Muscle layer of colon (tissue), 2 donors: ENCODE measurements at regions not wholly inside any gene's neighbourhood (a gene's known extent, or its start where the extent isn't known, plus 50 kb on each side); places are given as distances from the start of the nearest gene placed in this dataset.
"Not testable (repeated sequence)": the region's sequence is repeated elsewhere in the genome, so short reads cannot be mapped to it uniquely, and the experiment has no call there.

ENCODE experiments used
- H3K27ac ChIP-seq: one replicate; pipeline ENCODE4 v1.7.0; 2013; ENCODE audit warnings: low read depth, mild to moderate bottlenecking, low read length, moderate library complexity
- H3K27me3 ChIP-seq, 2 donors: one replicate each; pipeline ENCODE4 v1.7.0; 2013; ENCODE audit warnings: low read length in 2 of 2, mild to moderate bottlenecking in 2 of 2; ENCODE audit not compliant: insufficient read depth in 2 of 2, control insufficient read depth in 1 of 2
- H3K36me3 ChIP-seq: one replicate; pipeline ENCODE4 v1.7.0; 2013; ENCODE audit warnings: mild to moderate bottlenecking, low read length; ENCODE audit not compliant: insufficient read depth
- H3K4me1 ChIP-seq: one replicate; pipeline ENCODE4 v1.7.0; 2013; ENCODE audit warnings: mild to moderate bottlenecking, low read length; ENCODE audit not compliant: insufficient read depth
- H3K4me3 ChIP-seq, 2 donors: one replicate each; pipeline ENCODE4 v1.7.0; 2013; ENCODE audit warnings: low read length in 2 of 2, low read depth in 1 of 2, mild to moderate bottlenecking in 1 of 2, moderate library complexity in 1 of 2
- H3K9ac ChIP-seq: one replicate; pipeline ENCODE4 v1.7.0; 2013; ENCODE audit warnings: low read length
- H3K9me3 ChIP-seq: one replicate; pipeline ENCODE4 v1.7.0; 2013; ENCODE audit warnings: mild to moderate bottlenecking, low read length
- donor health status: abdominal sarcoma.
- donor health status: Adenocarcinoma of cecum.

GRCh38 chr11:134849833-134850232 is 437.8 kb upstream of the B3GAT1 start:
- H3K9ac ChIP-seq, result no peak overlapping the region

GRCh38 chr11:134847083-134847715 is 435.2 kb upstream of the B3GAT1 start:
- H3K27ac ChIP-seq, result no peak overlapping the region
- no peaks in the 10 kb centered on the region for H3K27me3 ChIP-seq
- H3K9me3 ChIP-seq, result no peaks in the 10 kb centered on the region
- H3K36me3 ChIP-seq, result no peaks in the 10 kb centered on the region
- H3K4me1 ChIP-seq, result no peaks in the 10 kb centered on the region
- no peak overlapping the region for H3K9ac ChIP-seq
- no peak overlapping the region for H3K4me3 ChIP-seq

More at GRCh38 chr11:134849833-134850232, 437.8 kb upstream of the B3GAT1 start:
- Histone ChIP-seq H3K4me1 (no peaks in the 10 kb centered on the region), H3K27me3 (no peaks in the 10 kb centered on the region), H3K36me3 (no peaks in the 10 kb centered on the region), H3K4me3 (no peak overlapping the region), H3K27ac (no peak overlapping the region), H3K9me3 (no peaks in the 10 kb centered on the region)

- H3K4me1 ChIP-seq, result no peaks in the 10 kb centered on the region
- H3K27ac ChIP-seq, result no peak overlapping the region
- no peaks in the 10 kb centered on the region for H3K27me3 ChIP-seq
- no peak overlapping the region for H3K9ac ChIP-seq
- H3K36me3 ChIP-seq, result no peaks in the 10 kb centered on the region
- H3K4me3 ChIP-seq, result no peak overlapping the region
- H3K9me3 ChIP-seq, result no peaks in the 10 kb centered on the region
Observed at GRCh38 chr11:134846328-134847082, 434.5 kb upstream of the B3GAT1 start.

- Histone ChIP-seq H3K27me3 (peaks cover 0 to 5% of the 10 kb centered on the region in 2 donors), H3K36me3 (no peaks in the 10 kb centered on the region), H3K4me3 (no peak overlapping the region), H3K9me3 (no peaks in the 10 kb centered on the region), H3K4me1 (no peaks in the 10 kb centered on the region), H3K27ac (no peak overlapping the region), H3K9ac (no peak overlapping the region)
Observed at GRCh38 chr11:134845474-134846327, 433.7 kb upstream of the B3GAT1 start.

GRCh38 chr11:134844838-134845237 is 432.8 kb upstream of the B3GAT1 start:
- no peaks in the 10 kb centered on the region for H3K9me3 ChIP-seq
- no peaks in the 10 kb centered on the region for H3K36me3 ChIP-seq
- peaks cover 0 to 5% of the 10 kb centered on the region in 2 donors for H3K27me3 ChIP-seq
- H3K4me3 ChIP-seq, result no peak overlapping the region
- H3K4me1 ChIP-seq, result no peaks in the 10 kb centered on the region
- no peak overlapping the region for H3K27ac ChIP-seq
- H3K9ac ChIP-seq, result no peak overlapping the region

GRCh38 chr11:134843735-134844134 is 431.7 kb upstream of the B3GAT1 start:
- Histone ChIP-seq H3K27ac (no peak overlapping the region), H3K9me3 (no peaks in the 10 kb centered on the region), H3K9ac (no peak overlapping the region), H3K36me3 (no peaks in the 10 kb centered on the region), H3K4me1 (no peaks in the 10 kb centered on the region), H3K4me3 (no peak overlapping the region), H3K27me3 (peaks cover 0 to 5% of the 10 kb centered on the region in 2 donors)

GRCh38 chr11:134843020-134843419 is 431.0 kb upstream of the B3GAT1 start:
- Histone ChIP-seq H3K27me3 (peaks cover 0 to 5% of the 10 kb centered on the region in 2 donors), H3K36me3 (no peaks in the 10 kb centered on the region), H3K27ac (no peak overlapping the region), H3K9me3 (no peaks in the 10 kb centered on the region), H3K4me1 (no peaks in the 10 kb centered on the region), H3K4me3 (no peak overlapping the region), H3K9ac (no peak overlapping the region)

GRCh38 chr11:134841972-134842371 is 429.9 kb upstream of the B3GAT1 start:
- H3K4me1 ChIP-seq, result no peaks in the 10 kb centered on the region
- H3K4me3 ChIP-seq, result no peak overlapping the region
- no peaks in the 10 kb centered on the region for H3K9me3 ChIP-seq
- H3K9ac ChIP-seq, result no peak overlapping the region
- no peak overlapping the region for H3K27ac ChIP-seq
- peaks cover 0 to 5% of the 10 kb centered on the region in 2 donors for H3K27me3 ChIP-seq
- H3K36me3 ChIP-seq, result no peaks in the 10 kb centered on the region

GRCh38 chr11:134841411-134841810 is 429.4 kb upstream of the B3GAT1 start:
- Histone ChIP-seq H3K4me1 (no peaks in the 10 kb centered on the region), H3K36me3 (no peaks in the 10 kb centered on the region), H3K9me3 (no peaks in the 10 kb centered on the region), H3K9ac (no peak overlapping the region), H3K27ac (no peak overlapping the region), H3K27me3 (peaks cover 0 to 5% of the 10 kb centered on the region in 2 donors), H3K4me3 (no peak overlapping the region)

GRCh38 chr11:134840945-134841344 is 428.9 kb upstream of the B3GAT1 start:
- no peak overlapping the region for H3K9ac ChIP-seq
- H3K4me1 ChIP-seq, result no peaks in the 10 kb centered on the region
- H3K27me3 ChIP-seq, result peaks cover 0 to 5% of the 10 kb centered on the region in 2 donors
- H3K36me3 ChIP-seq, result no peaks in the 10 kb centered on the region
- no peak overlapping the region for H3K27ac ChIP-seq
- H3K4me3 ChIP-seq, result no peak overlapping the region
- no peaks in the 10 kb centered on the region for H3K9me3 ChIP-seq

GRCh38 chr11:134840165-134840564 is 428.1 kb upstream of the B3GAT1 start:
- not testable (repeated sequence) for H3K27ac ChIP-seq, H3K36me3 ChIP-seq

More at GRCh38 chr11:134840165-134840564, 428.1 kb upstream of the B3GAT1 start:
- H3K4me3 ChIP-seq, H3K27me3 ChIP-seq, H3K9me3 ChIP-seq, H3K4me1 ChIP-seq, H3K9ac ChIP-seq: not testable (repeated sequence)
